GM12878 (cell line): ENCODE measurements at regions not wholly inside any gene's neighbourhood (a gene's known extent, or its start where the extent isn't known, plus 50 kb on each side); places are given as distances from the start of the nearest gene placed in this dataset.

ENCODE experiments used
- ATAC-seq: fragments of 200-7000 bp; cut with Tn5 transposase; 3 replicates; pipeline ENCODE4 v1.9.1; 2020; ENCODE audit warnings: mild to moderate bottlenecking, moderate library complexity
- BruUV-seq: library from RNA; stranded (reverse); fragments of 400-500 nt; replicated peaks from 2 replicates; lab custom pipeline; 2021; lab: Mats Ljungman, UMichigan
- CTCF ChIA-PET: fragments of 300-600 bp; sonication (Branson Sonifier 250); formaldehyde crosslinking; extraction: SDS; loops from one replicate; lab custom pipeline; 2021; ENCODE audit warnings: inconsistent platforms; lab: Yijun Ruan, JAX
- POLR2A ChIA-PET: fragments of 350-600 bp; formaldehyde crosslinking; extraction: SDS; loops from one replicate; lab custom pipeline; 2021; ENCODE audit warnings: inconsistent platforms; lab: Charles Lee
- RAD21 ChIA-PET: fragments of 300-600 bp; sonication (Branson Sonifier 250); formaldehyde crosslinking; loops from one replicate; lab custom pipeline; 2023; ENCODE audit warnings: antibody characterized with exemption; ENCODE audit not compliant: unreplicated experiment; lab: Charles Lee
- SMC1A ChIA-PET: fragments of 300-600 bp; sonication (Branson Sonifier 250); formaldehyde crosslinking; loops from one replicate; lab custom pipeline; 2023; ENCODE audit not compliant: unreplicated experiment, uncharacterized antibody; lab: Charles Lee
- DNase-seq: peaks from one replicate; pipeline ENCODE4 v3.0.0-alpha.2; 2011; ENCODE audit warnings: low read depth, low spot score
- FAIRE-seq: peaks from 3 replicates; lab custom pipeline; 2011; peaks lifted over from hg19 to GRCh38; lab: Jason Lieb, UNC
- H2AFZ ChIP-seq: 2 replicates; pipeline ENCODE4 v1.6.0; 2011; ENCODE audit warnings: low read depth, low read length, control low read depth; ENCODE audit not compliant: control insufficient read depth
- H3K27ac ChIP-seq: 2 replicates; pipeline ENCODE4 v1.5.1; 2011; ENCODE audit warnings: control low read depth; ENCODE audit not compliant: control insufficient read depth, insufficient read depth
- H3K27me3 ChIP-seq, 2 experiments: replicated peaks in 1 of 2; 2 replicates each; pipeline versions ENCODE4 v1.6.0 to v1.6.1; 2011; ENCODE audit warnings: low read length in 1 of 2; ENCODE audit not compliant: control insufficient read depth in 2 of 2, insufficient read depth in 2 of 2
- H3K36me3 ChIP-seq, 2 experiments: 2 replicates each; pipeline ENCODE4 v1.5.1; 2011; ENCODE audit warnings: low read length in 1 of 2; ENCODE audit not compliant: control insufficient read depth in 2 of 2, insufficient read depth in 2 of 2
- H3K4me1 ChIP-seq: 2 replicates; pipeline ENCODE4 v1.6.1; 2011; ENCODE audit warnings: mild to moderate bottlenecking, low read length, moderate library complexity, mixed read lengths; ENCODE audit not compliant: control insufficient read depth, insufficient read depth
- H3K4me2 ChIP-seq: 2 replicates; pipeline ENCODE4 v1.6.0; 2011; ENCODE audit warnings: control low read depth; ENCODE audit not compliant: control insufficient read depth, insufficient read depth
- H3K4me3 ChIP-seq: fragments of 200-600 bp; sonication (generic); 2 replicates; pipeline ENCODE4 v1.5.1; 2016
- H3K79me2 ChIP-seq: 2 replicates; pipeline ENCODE4 v1.6.0; 2011; ENCODE audit warnings: low read length; ENCODE audit not compliant: control insufficient read depth, insufficient read depth
- H3K9ac ChIP-seq: 2 replicates; pipeline ENCODE4 v1.8.0; 2011; ENCODE audit warnings: low read length, control low read depth, mixed read lengths; ENCODE audit not compliant: control insufficient read depth, insufficient read depth
- H3K9me3 ChIP-seq: replicated peaks from 3 replicates; pipeline ENCODE4 v1.5.1; 2011; ENCODE audit warnings: mild to moderate bottlenecking, low read length; ENCODE audit not compliant: control insufficient read depth, insufficient read depth
- H4K20me1 ChIP-seq: 2 replicates; pipeline ENCODE4 v1.6.0; 2011; ENCODE audit not compliant: control insufficient read depth, insufficient read depth
- ATF3 ChIP-seq: IDR thresholded peaks from 2 replicates; pipeline ENCODE4 v1.6.1; 2011; ENCODE audit warnings: low read depth, mild to moderate bottlenecking, low read length, moderate library complexity, borderline replicate concordance; ENCODE audit errors: extremely low read depth
- BACH1 ChIP-seq: fragments of 450-650 bp; IDR thresholded peaks from 2 replicates; pipeline ENCODE4 v1.6.1; 2017; ENCODE audit warnings: mild to moderate bottlenecking, borderline replicate concordance
- CBFB ChIP-seq: IDR thresholded peaks from 2 replicates; pipeline ENCODE4 v1.6.1; 2016; ENCODE audit warnings: antibody characterized with exemption, low read depth
- EP300 ChIP-seq, 2 experiments: fragments of 150-350 bp in 1 of 2; IDR thresholded peaks; 2 replicates each; pipeline ENCODE4 v1.6.1; 2011 to 2012; ENCODE audit warnings: low read depth in 2 of 2, low read length in 2 of 2, borderline replicate concordance in 1 of 2, improper control_type of control experiment in 1 of 2, inconsistent platforms in 1 of 2; ENCODE audit not compliant: control insufficient read depth in 1 of 2
- ESRRA ChIP-seq: IDR thresholded peaks from 2 replicates; pipeline ENCODE4 v1.6.1; 2012; ENCODE audit warnings: mild to moderate bottlenecking, low read length, improper control_type of control experiment
- EZH2 ChIP-seq: IDR thresholded peaks from 2 replicates; pipeline ENCODE4 v1.6.1; 2012; ENCODE audit warnings: low read depth, mild to moderate bottlenecking, control low read depth, inconsistent platforms, low read length, borderline replicate concordance; ENCODE audit not compliant: control insufficient read depth
- FOXK2 ChIP-seq: fragments of 450-650 bp; IDR thresholded peaks from 2 replicates; pipeline ENCODE4 v1.6.1; 2017; ENCODE audit warnings: mild to moderate bottlenecking, moderate library complexity
- FOXM1 ChIP-seq: IDR thresholded peaks from 2 replicates; pipeline ENCODE4 v1.6.1; 2012; ENCODE audit warnings: low read depth, mild to moderate bottlenecking, inconsistent platforms, low read length, moderate library complexity
- IRF3 ChIP-seq: fragments of 450-650 bp; IDR thresholded peaks from 2 replicates; pipeline ENCODE4 v1.6.1; 2014; ENCODE audit warnings: mild to moderate bottlenecking
- IRF4 ChIP-seq: IDR thresholded peaks from 2 replicates; pipeline ENCODE4 v1.6.1; 2011; ENCODE audit warnings: low read depth, low read length
- MLLT1 ChIP-seq: fragments of 450-650 bp; IDR thresholded peaks from 2 replicates; pipeline ENCODE4 v1.6.1; 2016; ENCODE audit warnings: mild to moderate bottlenecking
- NFIC ChIP-seq: IDR thresholded peaks from 2 replicates; pipeline ENCODE4 v1.6.1; 2012; ENCODE audit warnings: low read depth, mild to moderate bottlenecking, inconsistent platforms, low read length, moderate library complexity
- NR2C1 ChIP-seq: fragments of 450-650 bp; IDR thresholded peaks from 2 replicates; pipeline ENCODE4 v1.6.1; 2017; ENCODE audit warnings: antibody characterized with exemption, mild to moderate bottlenecking, moderate library complexity
- POLR2A ChIP-seq: IDR thresholded peaks from 2 replicates; pipeline ENCODE4 v1.6.1; 2011; ENCODE audit warnings: low read depth, mild to moderate bottlenecking, low read length
- RCOR1 ChIP-seq: conservative IDR thresholded peaks from 2 replicates; pipeline ENCODE4 v1.6.1; 2012; ENCODE audit warnings: low read depth, low read length, improper control_type of control experiment
- SMAD1 ChIP-seq: fragments of 450-650 bp; IDR thresholded peaks from 2 replicates; pipeline ENCODE4 v1.6.1; 2018; ENCODE audit warnings: mild to moderate bottlenecking, low read depth; ENCODE audit not compliant: partially characterized antibody
- TBL1XR1 ChIP-seq: IDR thresholded peaks from 2 replicates; pipeline ENCODE4 v1.6.1; 2012; ENCODE audit warnings: low read depth, low read length, improper control_type of control experiment
- TCF12 ChIP-seq: IDR thresholded peaks from 2 replicates; pipeline ENCODE4 v1.6.1; 2011; ENCODE audit warnings: low read depth, mild to moderate bottlenecking, low read length
- WGBS: methylation state at CpG from one replicate; pipeline ENCODE4 v1.1.6; 2016; ENCODE audit warnings: low lambda C conversion rate; ENCODE audit not compliant: insufficient replicate concordance, insufficient coverage; ENCODE audit errors: missing lambda C conversion rate; 5-methylcytosine and 5-hydroxymethylcytosine counted together
- in situ Hi-C: fragments of 300-500 bp; cut with MboI; formaldehyde crosslinking; loops from 9 replicates; pipeline ENCODE4 v1.14.3; 2018; ENCODE audit warnings: mixed read lengths
- intact Hi-C: fragments of 100-400 bp; cut with micrococcal nuclease; formaldehyde crosslinking; loops from one replicate; pipeline ENCODE4 v1.14.2; 2022; ENCODE audit not compliant: unreplicated experiment

- DNase-seq (no peak), FAIRE-seq (no peak), ATAC-seq (no peak)
- no peaks in the 10 kb centered on the region for H3K36me3 ChIP-seq
- ChIA-PET CTCF (interaction anchor here (1.4 kb wide), 1 partner anchor 191 kb away, joined by 3 read pairs; no protein-coding TSS in a partner anchor), RAD21 (no interaction called here), SMC1A (interaction anchor here (1.0 kb wide), 1 partner anchor 11 kb away, joined by 3 read pairs; no protein-coding TSS in a partner anchor), POLR2A (interaction anchor here (0.6 kb wide), 1 partner anchor 317 kb away, joined by 3 read pairs; no protein-coding TSS in a partner anchor)
- H3K4me3 ChIP-seq: no peak overlapping the region
- no peak overlapping the region for H3K9ac ChIP-seq
- H3K27me3 ChIP-seq: no peaks in the 10 kb centered on the region; a peak in 2 of 4 replicates
- intact Hi-C loops (no loop called here), in situ Hi-C loops (no loop called here)
- H2AFZ ChIP-seq: no peak overlapping the region
- H3K4me2 ChIP-seq: no peak overlapping the region
- TF ChIP-seq ESRRA (no peak), BACH1 (no peak), NFIC (no peak), FOXK2 (no peak), EZH2 (no peak), ATF3 (no peak), CBFB (no peak), EP300 (IDR thresholded peaks at IDR 0.05; ENCODE audit: borderline replicate concordance in 1 of 2, control insufficient read depth in 1 of 2, low read depth in 2 of 2, low read length in 2 of 2) (no peak), MLLT1 (no peak), TBL1XR1 (no peak), RCOR1 (no peak), TCF12 (no peak), IRF4 (no peak), NR2C1 (no peak), POLR2A (no peak), FOXM1 (no peak), SMAD1 (no peak), IRF3 (no peak)
- H3K9me3 ChIP-seq: no peaks in the 10 kb centered on the region
- no TSS peak for BruUV-seq
- H3K27ac ChIP-seq: no peak overlapping the region
- no peaks in the 10 kb centered on the region for H4K20me1 ChIP-seq
- WGBS: 2% methylated on average over 4 of the region's 4 CpGs
- no peaks in the 10 kb centered on the region for H3K79me2 ChIP-seq
- no peaks in the 10 kb centered on the region for H3K4me1 ChIP-seq
These were observed 57.0 kb upstream of the PRKCQ start for GRCh38 chr10:6637053-6637452.
